OCI-LY1 (cell line): ENCODE measurements at regions not wholly inside any gene's neighbourhood (a gene's known extent, or its start where the extent isn't known, plus 50 kb on each side); places are given as distances from the start of the nearest gene placed in this dataset.

Experiments
- H2AFZ ChIP-seq: fragments of 200-600 bp; sonication (generic), shearing (Covaris generic); 2 replicates; pipeline ENCODE4 v1.6.0; 2014; ENCODE audit warnings: antibody characterized with exemption, mild to moderate bottlenecking, low read length
- H3F3A ChIP-seq: fragments of 200-600 bp; sonication (generic), shearing (Covaris generic); 2 replicates; pipeline ENCODE4 v1.6.0; 2014; ENCODE audit warnings: mild to moderate bottlenecking, antibody characterized with exemption, low read length, moderate library complexity; ENCODE audit not compliant: insufficient read depth
- H3K27ac ChIP-seq: fragments of 200-600 bp; sonication (generic); 2 replicates; pipeline ENCODE4 v1.5.1; 2014; ENCODE audit warnings: low read length, mixed run types, mild to moderate bottlenecking, low read depth; ENCODE audit not compliant: poor library complexity, severe bottlenecking
- H3K27me3 ChIP-seq: fragments of 200-600 bp; sonication (generic); 2 replicates; pipeline ENCODE4 v1.6.0; 2014; ENCODE audit warnings: antibody characterized with exemption, mild to moderate bottlenecking, low read length, moderate library complexity; ENCODE audit not compliant: insufficient read depth
- H3K36me3 ChIP-seq: fragments of 200-600 bp; sonication (generic); 2 replicates; pipeline ENCODE4 v1.6.1; 2014; ENCODE audit warnings: mild to moderate bottlenecking, antibody characterized with exemption, low read length, moderate library complexity, mixed read lengths; ENCODE audit not compliant: insufficient read depth
- H3K4me1 ChIP-seq: fragments of 200-600 bp; sonication (generic); 2 replicates; pipeline ENCODE4 v1.5.1; 2014; ENCODE audit warnings: mild to moderate bottlenecking, low read length, moderate library complexity; ENCODE audit not compliant: insufficient read depth, severe bottlenecking
- H3K4me2 ChIP-seq: fragments of 200-600 bp; sonication (generic), shearing (Covaris generic); 2 replicates; pipeline ENCODE4 v1.6.1; 2014; ENCODE audit warnings: low read length
- H3K4me3 ChIP-seq: fragments of 200-600 bp; sonication (generic); 2 replicates; pipeline ENCODE4 v1.5.1; 2014; ENCODE audit warnings: low read length, low read depth, mild to moderate bottlenecking, mixed read lengths; ENCODE audit not compliant: poor library complexity, severe bottlenecking
- H3K79me2 ChIP-seq: fragments of 200-600 bp; shearing (Covaris generic); 2 replicates; pipeline ENCODE4 v1.6.1; 2016; ENCODE audit warnings: mixed run types, low read length, mixed read lengths; ENCODE audit not compliant: insufficient read depth
- H3K9ac ChIP-seq: fragments of 200-600 bp; sonication (generic), shearing (Covaris generic); 2 replicates; pipeline ENCODE4 v1.6.1; 2014; ENCODE audit warnings: mild to moderate bottlenecking, low read length, mixed read lengths
- H3K9me2 ChIP-seq: fragments of 200-600 bp; sonication (generic), shearing (Covaris generic); 2 replicates; pipeline ENCODE4 v1.6.1; 2014; ENCODE audit warnings: low read depth, mild to moderate bottlenecking, low read length, mixed read lengths
- H3K9me3 ChIP-seq: fragments of 200-600 bp; shearing (Covaris generic); 2 replicates; pipeline ENCODE4 v1.6.1; 2014; ENCODE audit warnings: low read length, mixed read lengths
- H4K20me1 ChIP-seq: fragments of 200-600 bp; sonication (generic), shearing (Covaris generic); 2 replicates; pipeline ENCODE4 v1.6.0; 2016; ENCODE audit warnings: mild to moderate bottlenecking, low read length; ENCODE audit not compliant: insufficient read depth
- CTCF ChIP-seq: fragments of 200-600 bp; sonication (generic), shearing (Covaris generic); IDR thresholded peaks from 2 replicates; pipeline ENCODE4 v1.5.1; 2017; ENCODE audit warnings: mild to moderate bottlenecking, antibody characterized with exemption, low read length, moderate library complexity, mixed read lengths
- EZH2 ChIP-seq: fragments of 200-600 bp; sonication (generic), shearing (Covaris generic); IDR thresholded peaks from 2 replicates; pipeline ENCODE4 v1.8.0; 2017; ENCODE audit warnings: borderline replicate concordance, mixed run types, mild to moderate bottlenecking, antibody characterized with exemption, low read length, moderate library complexity, mixed read lengths

GRCh38 chr11:70731271-70732022, 333.1 kb downstream of the CTTN start:
- H3K9ac ChIP-seq, result no peak overlapping the region
- no peaks in the 10 kb centered on the region for H3K4me1 ChIP-seq
- no peak overlapping the region for H3K4me3 ChIP-seq
- no peak overlapping the region for H2AFZ ChIP-seq
- no peak overlapping the region for H3K27ac ChIP-seq
- H3K9me3 ChIP-seq, result no peaks in the 10 kb centered on the region
- no peaks in the 10 kb centered on the region for H3K36me3 ChIP-seq
- no peaks in the 10 kb centered on the region for H3K27me3 ChIP-seq
- no peaks in the 10 kb centered on the region for H3F3A ChIP-seq
- H3K79me2 ChIP-seq, result no peaks in the 10 kb centered on the region
- no peaks in the 10 kb centered on the region for H4K20me1 ChIP-seq
- H3K4me2 ChIP-seq, result no peak overlapping the region
- H3K9me2 ChIP-seq, result no peaks in the 10 kb centered on the region
- no peak for TF ChIP-seq EZH2
- TF ChIP-seq CTCF, result no peak

- no peaks in the 10 kb centered on the region for H3K79me2 ChIP-seq
- H3K27ac ChIP-seq, result no peak overlapping the region
- TF ChIP-seq EZH2, result no peak
- TF ChIP-seq CTCF, result no peak
- no peak overlapping the region for H2AFZ ChIP-seq
- no peaks in the 10 kb centered on the region for H3K36me3 ChIP-seq
- H3K9me3 ChIP-seq, result no peaks in the 10 kb centered on the region
- no peaks in the 10 kb centered on the region for H4K20me1 ChIP-seq
- no peaks in the 10 kb centered on the region for H3K4me1 ChIP-seq
- no peaks in the 10 kb centered on the region for H3K27me3 ChIP-seq
- H3K9ac ChIP-seq, result no peak overlapping the region
- no peak overlapping the region for H3K4me2 ChIP-seq
- no peak overlapping the region for H3K4me3 ChIP-seq
- H3K9me2 ChIP-seq, result no peaks in the 10 kb centered on the region
- H3F3A ChIP-seq, result no peaks in the 10 kb centered on the region
Observed at GRCh38 chr11:70732023-70732880, 333.9 kb downstream of the CTTN start.

GRCh38 chr11:70732881-70733196, 334.5 kb downstream of the CTTN start:
- no peak overlapping the region for H3K27ac ChIP-seq
- H3K79me2 ChIP-seq, result no peaks in the 10 kb centered on the region

More at GRCh38 chr11:70732881-70733196, 334.5 kb downstream of the CTTN start:
- Histone ChIP-seq H3K9ac (no peak overlapping the region), H3K4me2 (no peak overlapping the region), H3K4me1 (no peaks in the 10 kb centered on the region), H3K36me3 (no peaks in the 10 kb centered on the region), H3K9me2 (no peaks in the 10 kb centered on the region), H3K9me3 (no peaks in the 10 kb centered on the region), H3K4me3 (no peak overlapping the region), H3K27me3 (no peaks in the 10 kb centered on the region), H3F3A (no peaks in the 10 kb centered on the region), H2AFZ (no peak overlapping the region), H4K20me1 (no peaks in the 10 kb centered on the region)
- TF ChIP-seq EZH2, result no peak
- no peak for TF ChIP-seq CTCF
